HG03135 (cell line): ENCODE measurements at regions not wholly inside any gene's neighbourhood (a gene's known extent, or its start where the extent isn't known, plus 50 kb on each side); places are given as distances from the start of the nearest gene placed in this dataset.

Experiments used
- ATAC-seq: cut with Tn5 transposase; IDR thresholded peaks from one replicate; pipeline ENCODE4 v1.9.1; 2021; ENCODE audit warnings: mild to moderate bottlenecking, moderate library complexity; ENCODE audit not compliant: unreplicated experiment

- no peak for ATAC-seq
Measured at GRCh38 chr5:167643631-167644280, 647.7 kb upstream of the WWC1 start.

GRCh38 chr5:167644619-167645018, 646.8 kb upstream of the WWC1 start:
- no peak for ATAC-seq

- no peak for ATAC-seq
Measured at GRCh38 chr5:167649471-167649870, 642.0 kb upstream of the WWC1 start.

GRCh38 chr5:167652690-167653089, 638.8 kb upstream of the WWC1 start:
- no peak for ATAC-seq

GRCh38 chr5:167653645-167654106, 637.8 kb upstream of the WWC1 start:
- no peak for ATAC-seq

- no peak for ATAC-seq
Measured at GRCh38 chr5:167657016-167657415, 634.4 kb upstream of the WWC1 start.

GRCh38 chr5:167658889-167659288, 632.6 kb upstream of the WWC1 start:
- ATAC-seq: no peak

- ATAC-seq: no peak
Measured at GRCh38 chr5:167661605-167662004, 629.8 kb upstream of the WWC1 start.

GRCh38 chr5:167664222-167664804, 627.1 kb upstream of the WWC1 start:
- no peak for ATAC-seq

GRCh38 chr5:167665841-167666375, 625.5 kb upstream of the WWC1 start:
- no peak for ATAC-seq

GRCh38 chr5:167671176-167671575, 620.3 kb upstream of the WWC1 start:
- no peak for ATAC-seq

GRCh38 chr5:167673942-167674341, 617.5 kb upstream of the WWC1 start:
- ATAC-seq: no peak

GRCh38 chr5:167678481-167678880, 613.0 kb upstream of the WWC1 start:
- no peak for ATAC-seq

GRCh38 chr5:167684251-167684650, 607.2 kb upstream of the WWC1 start:
- no peak for ATAC-seq

GRCh38 chr5:167688341-167689130, 602.9 kb upstream of the WWC1 start:
- no peak for ATAC-seq

- no peak for ATAC-seq
Measured at GRCh38 chr5:167694325-167695147, 596.9 kb upstream of the WWC1 start.

- no peak for ATAC-seq
Measured at GRCh38 chr5:167696558-167697314, 594.7 kb upstream of the WWC1 start.

GRCh38 chr5:167699432-167699831, 592.0 kb upstream of the WWC1 start:
- no peak for ATAC-seq

GRCh38 chr5:167701051-167701450, 590.4 kb upstream of the WWC1 start:
- ATAC-seq: no peak

- ATAC-seq: no peak
Measured at GRCh38 chr5:167702014-167702413, 589.4 kb upstream of the WWC1 start.
